ENCODE measurements at regions not wholly inside any gene's neighbourhood (a gene's known extent, or its start where the extent isn't known, plus 50 kb on each side); places are given as distances from the start of the nearest gene placed in this dataset.

DNA sequence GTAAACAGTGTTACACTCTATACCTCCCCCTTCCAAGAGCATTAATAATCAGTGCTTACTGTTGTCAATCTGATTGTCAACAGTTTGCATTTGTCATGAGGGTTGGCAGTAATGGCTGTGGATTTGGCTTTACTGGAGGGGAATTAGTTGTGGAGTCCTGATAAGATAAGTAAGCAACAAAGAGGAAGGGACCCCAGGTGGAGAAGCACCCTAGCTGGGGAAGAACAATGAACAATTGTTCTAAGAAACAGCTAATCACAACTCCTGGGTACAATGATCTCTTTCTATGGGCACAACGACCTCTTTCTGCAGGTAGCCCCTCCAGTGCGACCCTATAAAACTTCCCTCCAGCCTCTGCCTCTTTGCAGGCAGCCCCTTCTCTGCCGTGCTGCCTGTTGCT lies 53.2 kb upstream of the CDKN2AIP start (continued):
- TF ChIP-seq TMF1 (CRISPR knock-in tag; IDR thresholded peaks at IDR 0.05; ENCODE audit: low read depth) = no peak
- no peak for TF ChIP-seq SUZ12 (IDR thresholded peaks at IDR 0.05; ENCODE audit: low read depth, low read length)
- no peak for TF ChIP-seq ZSCAN30 (CRISPR knock-in tag; IDR thresholded peaks at IDR 0.05)
- TF ChIP-seq ZNF30 (CRISPR knock-in tag; IDR thresholded peaks at IDR 0.05) = no peak
- TF ChIP-seq ZNF225 (CRISPR knock-in tag; IDR thresholded peaks at IDR 0.05) = no peak
- no peak for TF ChIP-seq FOXJ3 (CRISPR knock-in tag; IDR thresholded peaks at IDR 0.05; ENCODE audit: borderline replicate concordance)
- TF ChIP-seq, protein P1, sequence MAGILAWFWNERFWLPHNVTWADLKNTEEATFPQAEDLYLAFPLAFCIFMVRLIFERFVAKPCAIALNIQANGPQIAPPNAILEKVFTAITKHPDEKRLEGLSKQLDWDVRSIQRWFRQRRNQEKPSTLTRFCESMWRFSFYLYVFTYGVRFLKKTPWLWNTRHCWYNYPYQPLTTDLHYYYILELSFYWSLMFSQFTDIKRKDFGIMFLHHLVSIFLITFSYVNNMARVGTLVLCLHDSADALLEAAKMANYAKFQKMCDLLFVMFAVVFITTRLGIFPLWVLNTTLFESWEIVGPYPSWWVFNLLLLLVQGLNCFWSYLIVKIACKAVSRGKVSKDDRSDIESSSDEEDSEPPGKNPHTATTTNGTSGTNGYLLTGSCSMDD (CRISPR knock-in tag; IDR thresholded peaks at IDR 0.05) = no peak
- no peak for TF ChIP-seq KLF16 (CRISPR knock-in tag; IDR thresholded peaks at IDR 0.05)
- no peak for TF ChIP-seq ZNF230 (CRISPR knock-in tag; IDR thresholded peaks at IDR 0.05)
- TF ChIP-seq, protein P2, sequence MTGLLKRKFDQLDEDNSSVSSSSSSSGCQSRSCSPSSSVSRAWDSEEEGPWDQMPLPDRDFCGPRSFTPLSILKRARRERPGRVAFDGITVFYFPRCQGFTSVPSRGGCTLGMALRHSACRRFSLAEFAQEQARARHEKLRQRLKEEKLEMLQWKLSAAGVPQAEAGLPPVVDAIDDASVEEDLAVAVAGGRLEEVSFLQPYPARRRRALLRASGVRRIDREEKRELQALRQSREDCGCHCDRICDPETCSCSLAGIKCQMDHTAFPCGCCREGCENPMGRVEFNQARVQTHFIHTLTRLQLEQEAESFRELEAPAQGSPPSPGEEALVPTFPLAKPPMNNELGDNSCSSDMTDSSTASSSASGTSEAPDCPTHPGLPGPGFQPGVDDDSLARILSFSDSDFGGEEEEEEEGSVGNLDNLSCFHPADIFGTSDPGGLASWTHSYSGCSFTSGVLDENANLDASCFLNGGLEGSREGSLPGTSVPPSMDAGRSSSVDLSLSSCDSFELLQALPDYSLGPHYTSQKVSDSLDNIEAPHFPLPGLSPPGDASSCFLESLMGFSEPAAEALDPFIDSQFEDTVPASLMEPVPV (CRISPR knock-in tag; IDR thresholded peaks at IDR 0.05) = no peak
- no peak for TF ChIP-seq SETDB1 (CRISPR knock-in tag; IDR thresholded peaks at IDR 0.05; ENCODE audit: borderline replicate concordance)
- no peak for TF ChIP-seq ZNF335 (CRISPR knock-in tag; IDR thresholded peaks at IDR 0.05)
- TF ChIP-seq, protein P3, sequence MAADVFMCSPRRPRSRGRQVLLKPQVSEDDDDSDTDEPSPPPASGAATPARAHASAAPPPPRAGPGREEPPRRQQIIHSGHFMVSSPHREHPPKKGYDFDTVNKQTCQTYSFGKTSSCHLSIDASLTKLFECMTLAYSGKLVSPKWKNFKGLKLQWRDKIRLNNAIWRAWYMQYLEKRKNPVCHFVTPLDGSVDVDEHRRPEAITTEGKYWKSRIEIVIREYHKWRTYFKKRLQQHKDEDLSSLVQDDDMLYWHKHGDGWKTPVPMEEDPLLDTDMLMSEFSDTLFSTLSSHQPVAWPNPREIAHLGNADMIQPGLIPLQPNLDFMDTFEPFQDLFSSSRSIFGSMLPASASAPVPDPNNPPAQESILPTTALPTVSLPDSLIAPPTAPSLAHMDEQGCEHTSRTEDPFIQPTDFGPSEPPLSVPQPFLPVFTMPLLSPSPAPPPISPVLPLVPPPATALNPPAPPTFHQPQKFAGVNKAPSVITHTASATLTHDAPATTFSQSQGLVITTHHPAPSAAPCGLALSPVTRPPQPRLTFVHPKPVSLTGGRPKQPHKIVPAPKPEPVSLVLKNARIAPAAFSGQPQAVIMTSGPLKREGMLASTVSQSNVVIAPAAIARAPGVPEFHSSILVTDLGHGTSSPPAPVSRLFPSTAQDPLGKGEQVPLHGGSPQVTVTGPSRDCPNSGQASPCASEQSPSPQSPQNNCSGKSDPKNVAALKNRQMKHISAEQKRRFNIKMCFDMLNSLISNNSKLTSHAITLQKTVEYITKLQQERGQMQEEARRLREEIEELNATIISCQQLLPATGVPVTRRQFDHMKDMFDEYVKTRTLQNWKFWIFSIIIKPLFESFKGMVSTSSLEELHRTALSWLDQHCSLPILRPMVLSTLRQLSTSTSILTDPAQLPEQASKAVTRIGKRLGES (CRISPR knock-in tag; IDR thresholded peaks at IDR 0.05; ENCODE audit: borderline replicate concordance) = no peak
- TF ChIP-seq EEA1 (CRISPR knock-in tag; IDR thresholded peaks at IDR 0.05; ENCODE audit: borderline replicate concordance) = no peak
- no peak for TF ChIP-seq MED8 (CRISPR knock-in tag; IDR thresholded peaks at IDR 0.05; ENCODE audit: insufficient replicate concordance)
- TF ChIP-seq ZNF704 (CRISPR knock-in tag; IDR thresholded peaks at IDR 0.05; ENCODE audit: borderline replicate concordance) = no peak
- peak; percentile 47; the same call in 1 of the 2 replicates for TF ChIP-seq FOXP4 (CRISPR knock-in tag; IDR thresholded peaks at IDR 0.05)
- TF ChIP-seq CBFB (CRISPR knock-in tag; IDR thresholded peaks at IDR 0.05) = no peak
- no peak for TF ChIP-seq SRSF1 (optimal IDR thresholded peaks at IDR 0.05; ENCODE audit: low read depth, low read length)
- no peak for TF ChIP-seq BCL6 (CRISPR knock-in tag; IDR thresholded peaks at IDR 0.05)
- peak; percentile 63; the same call in 1 of the 2 replicates for TF ChIP-seq SOX5 (CRISPR knock-in tag; IDR thresholded peaks at IDR 0.05; ENCODE audit: borderline replicate concordance)
- TF ChIP-seq TGIF2 (CRISPR knock-in tag; IDR thresholded peaks at IDR 0.05) = no peak
- no peak for TF ChIP-seq ZNF720 (CRISPR knock-in tag; IDR thresholded peaks at IDR 0.05)
- TF ChIP-seq ZNF263 (CRISPR knock-in tag; IDR thresholded peaks at IDR 0.05) = no peak

Measured in HepG2 (cell line).